Liver (tissue), 8 donors: ENCODE measurements at regions not wholly inside any gene's neighbourhood (a gene's known extent, or its start where the extent isn't known, plus 50 kb on each side); places are given as distances from the start of the nearest gene placed in this dataset.

Experiments used
- DNase-seq: peaks from one replicate; pipeline ENCODE4 v3.0.0-alpha.2; 2017; ENCODE audit warnings: low spot score
- H3K27ac ChIP-seq, 2 donors: one replicate each; pipeline ENCODE4 v1.7.0; 2013; ENCODE audit warnings: inconsistent platforms in 2 of 2, low read length in 2 of 2, control low read depth in 1 of 2, low read depth in 1 of 2, mild to moderate bottlenecking in 1 of 2
- H3K27me3 ChIP-seq, 4 donors: one replicate each; pipeline versions ENCODE4 v1.6.1 to v1.7.0; 2013; ENCODE audit warnings: low read length in 3 of 4, inconsistent platforms in 1 of 4, mild to moderate bottlenecking in 1 of 4, moderate library complexity in 1 of 4; ENCODE audit not compliant: control insufficient read depth in 4 of 4, insufficient read depth in 4 of 4
- H3K36me3 ChIP-seq, 4 donors: one replicate each; pipeline versions ENCODE4 v1.6.1 to v1.7.0; 2013; ENCODE audit warnings: low read length in 3 of 4, mild to moderate bottlenecking in 3 of 4, low read depth in 1 of 4, moderate library complexity in 1 of 4; ENCODE audit not compliant: control insufficient read depth in 4 of 4, insufficient read depth in 3 of 4
- H3K4me1 ChIP-seq, 4 donors: one replicate each; pipeline versions ENCODE4 v1.6.1 to v1.7.0; 2013; ENCODE audit warnings: low read length in 3 of 4, mild to moderate bottlenecking in 3 of 4, moderate library complexity in 1 of 4; ENCODE audit not compliant: control insufficient read depth in 4 of 4, insufficient read depth in 4 of 4
- H3K4me3 ChIP-seq, 3 donors: one replicate each; pipeline versions ENCODE4 v1.6.1 to v1.7.0; 2013; ENCODE audit warnings: low read length in 3 of 3, control low read depth in 1 of 3, low read depth in 1 of 3, mild to moderate bottlenecking in 1 of 3
- H3K9ac ChIP-seq, 2 donors: one replicate each; pipeline ENCODE4 v1.7.0; 2013; ENCODE audit warnings: low read length in 2 of 2, mild to moderate bottlenecking in 2 of 2, moderate library complexity in 2 of 2, control low read depth in 1 of 2, low read depth in 1 of 2
- H3K9me3 ChIP-seq, 4 donors: one replicate each; pipeline versions ENCODE4 v1.6.1 to v1.7.0; 2013; ENCODE audit warnings: low read length in 3 of 4; ENCODE audit not compliant: control insufficient read depth in 4 of 4
- FOXA1 ChIP-seq: IDR thresholded peaks from 2 replicates; pipeline ENCODE4 v1.6.1; 2016; ENCODE audit warnings: antibody characterized with exemption
- FOXA2 ChIP-seq: IDR thresholded peaks from 2 replicates; pipeline ENCODE4 v1.6.1; 2016; ENCODE audit warnings: antibody characterized with exemption
- GABPA ChIP-seq, 2 donors: IDR thresholded peaks in 1 of 2; conservative IDR thresholded peaks in 1 of 2; 2 replicates each; pipeline ENCODE4 v1.6.1; 2016; ENCODE audit warnings: antibody characterized with exemption in 2 of 2, mild to moderate bottlenecking in 1 of 2, moderate library complexity in 1 of 2
- RAD21 ChIP-seq, 2 donors: IDR thresholded peaks; 2 replicates each; pipeline ENCODE4 v1.6.1; 2016; ENCODE audit warnings: antibody characterized with exemption in 2 of 2, mild to moderate bottlenecking in 2 of 2
- RXRA ChIP-seq, 2 donors: IDR thresholded peaks; 2 replicates each; pipeline ENCODE4 v1.6.1; 2017 to 2018; ENCODE audit warnings: antibody characterized with exemption in 2 of 2, mild to moderate bottlenecking in 1 of 2
- SP1 ChIP-seq: IDR thresholded peaks from 2 replicates; pipeline ENCODE4 v1.6.1; 2018; ENCODE audit warnings: antibody characterized with exemption, mild to moderate bottlenecking
- TAF1 ChIP-seq: conservative IDR thresholded peaks from 2 replicates; pipeline ENCODE4 v1.6.1; 2016; ENCODE audit warnings: antibody characterized with exemption, mild to moderate bottlenecking
- YY1 ChIP-seq: IDR thresholded peaks from 2 replicates; pipeline ENCODE4 v1.6.1; 2016; ENCODE audit warnings: antibody characterized with exemption, mild to moderate bottlenecking
- ZBTB33 ChIP-seq: IDR thresholded peaks from 2 replicates; pipeline ENCODE4 v1.6.1; 2016; ENCODE audit warnings: antibody characterized with exemption
- WGBS: extraction: QIAGEN DNeasy Blood & Tissue Kit; methylation state at CpG from one replicate; pipeline ENCODE4 v1.1.7; 2013; 5-methylcytosine and 5-hydroxymethylcytosine counted together
- TF ChIP-seq, protein P1 (sequence below): fragments of 150-350 bp; IDR thresholded peaks from 2 replicates; pipeline ENCODE4 v1.5.1; 2017; ENCODE audit warnings: improper control_type of control experiment, low read depth, low read length; ENCODE audit not compliant: missing input control
- donor health status: healthy.
- donor health status: healthy.
- donor health status: healthy.
- donor health status: healthy.
- donor health status: healthy.

- no peak for DNase-seq
- Histone ChIP-seq H3K4me3 (no peak overlapping the region), H3K9me3 (no peaks in the 10 kb centered on the region), H3K9ac (no peak overlapping the region), H3K27me3 (no peaks in the 10 kb centered on the region), H3K4me1 (no peaks in the 10 kb centered on the region), H3K36me3 (no peaks in the 10 kb centered on the region), H3K27ac (no peak overlapping the region)
- 87% methylated on average over 2 of the region's 2 CpGs for WGBS
- no peak for TF ChIP-seq ZBTB33
Measured at GRCh38 chr14:65954942-65955341, 531.2 kb upstream of the CCDC196 start.

DNA sequence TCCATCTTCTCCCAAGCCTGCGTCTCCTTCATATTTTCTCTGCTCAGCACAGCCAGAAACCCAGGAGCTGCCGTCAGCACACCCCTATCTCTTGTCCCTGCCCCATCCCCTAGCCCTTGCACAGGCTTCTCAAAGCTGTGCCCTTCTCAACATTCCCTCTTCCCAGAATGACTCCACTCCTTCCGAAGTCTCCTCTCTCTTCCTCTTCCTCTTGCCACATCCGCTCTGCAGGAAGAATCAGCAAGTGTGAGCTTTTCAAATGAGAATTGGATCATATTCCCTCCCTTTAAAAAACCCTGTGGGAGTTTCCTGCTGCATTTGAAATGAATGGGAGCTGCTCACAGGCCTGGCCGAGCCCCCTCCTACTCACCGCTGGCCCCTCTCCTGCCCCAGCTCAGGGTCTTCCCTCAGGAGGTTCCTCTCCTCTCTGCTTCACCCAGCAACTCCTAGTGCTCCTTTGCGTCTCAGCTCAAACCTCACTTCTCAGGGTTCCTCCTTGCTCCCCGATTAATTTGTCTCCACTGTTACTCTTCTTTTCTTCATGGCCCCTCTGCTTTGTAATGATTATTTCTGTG lies 528.5 kb upstream of the CCDC196 start:
- Histone ChIP-seq H3K9me3 (no peaks in the 10 kb centered on the region), H3K27me3 (no peaks in the 10 kb centered on the region), H3K4me3 (no peak overlapping the region), H3K9ac (no peak overlapping the region), H3K36me3 (no peaks in the 10 kb centered on the region), H3K27ac (no peak overlapping the region), H3K4me1 (no peaks in the 10 kb centered on the region)
- TF ChIP-seq SP1 (no peak), FOXA1 (no peak), GABPA (IDR thresholded peaks at IDR 0.05 in 1 of 2, conservative IDR thresholded peaks at IDR 0.05 in 1 of 2) (no peak), FOXA2 (no peak), YY1 (no peak), TAF1 (no peak), ZBTB33 (no peak)
- 86% methylated on average over 8 of the region's 8 CpGs for WGBS
- no peak for DNase-seq

- H3K4me1 ChIP-seq = no peaks in the 10 kb centered on the region
- TF ChIP-seq TAF1 (no peak), FOXA2 (no peak), RAD21 (IDR thresholded peaks at IDR 0.05) (peak; percentile 65 to 69), RXRA (IDR thresholded peaks at IDR 0.05) (peak in 1 of 2 donors; percentile 15)
- TF ChIP-seq, protein P1, sequence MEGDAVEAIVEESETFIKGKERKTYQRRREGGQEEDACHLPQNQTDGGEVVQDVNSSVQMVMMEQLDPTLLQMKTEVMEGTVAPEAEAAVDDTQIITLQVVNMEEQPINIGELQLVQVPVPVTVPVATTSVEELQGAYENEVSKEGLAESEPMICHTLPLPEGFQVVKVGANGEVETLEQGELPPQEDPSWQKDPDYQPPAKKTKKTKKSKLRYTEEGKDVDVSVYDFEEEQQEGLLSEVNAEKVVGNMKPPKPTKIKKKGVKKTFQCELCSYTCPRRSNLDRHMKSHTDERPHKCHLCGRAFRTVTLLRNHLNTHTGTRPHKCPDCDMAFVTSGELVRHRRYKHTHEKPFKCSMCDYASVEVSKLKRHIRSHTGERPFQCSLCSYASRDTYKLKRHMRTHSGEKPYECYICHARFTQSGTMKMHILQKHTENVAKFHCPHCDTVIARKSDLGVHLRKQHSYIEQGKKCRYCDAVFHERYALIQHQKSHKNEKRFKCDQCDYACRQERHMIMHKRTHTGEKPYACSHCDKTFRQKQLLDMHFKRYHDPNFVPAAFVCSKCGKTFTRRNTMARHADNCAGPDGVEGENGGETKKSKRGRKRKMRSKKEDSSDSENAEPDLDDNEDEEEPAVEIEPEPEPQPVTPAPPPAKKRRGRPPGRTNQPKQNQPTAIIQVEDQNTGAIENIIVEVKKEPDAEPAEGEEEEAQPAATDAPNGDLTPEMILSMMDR = peak; percentile 42
- no peak overlapping the region for H3K4me3 ChIP-seq
- DNase-seq = no peak
- peaks cover 0 to 2% (median 0%) of the 10 kb centered on the region in 4 donors for H3K27me3 ChIP-seq
- 57% methylated on average over 13 of the region's 13 CpGs for WGBS
- H3K27ac ChIP-seq = no peak overlapping the region
- H3K9me3 ChIP-seq = no peaks in the 10 kb centered on the region
- H3K36me3 ChIP-seq = no peaks in the 10 kb centered on the region
- no peak overlapping the region for H3K9ac ChIP-seq
Measured at GRCh38 chr14:65958664-65959562, 527.3 kb upstream of the CCDC196 start.
